Gastroesophageal sphincter (tissue), 4 donors: ENCODE measurements at regions not wholly inside any gene's neighbourhood (a gene's known extent, or its start where the extent isn't known, plus 50 kb on each side); places are given as distances from the start of the nearest gene placed in this dataset.

ENCODE experiments used
- ATAC-seq: fragments of 150-250 bp; one replicate; pipeline ENCODE4 v1.9.1; 2016; ENCODE audit warnings: mild to moderate bottlenecking, moderate library complexity
- H3K27ac ChIP-seq, 4 donors: fragments of 200-600 bp; sonication (generic) in 3 of 4; 1 replicate in 3 of 4; 2 replicates in 1 of 4; pipeline ENCODE4 v1.5.1; 2016 to 2019
- H3K27me3 ChIP-seq: fragments of 200-600 bp; sonication (generic); one replicate; pipeline ENCODE4 v1.5.1; 2019
- H3K36me3 ChIP-seq, 2 donors: fragments of 200-600 bp; sonication (generic); one replicate each; pipeline ENCODE4 v1.5.1; 2019; ENCODE audit warnings: control low read depth in 1 of 2
- H3K4me1 ChIP-seq, 3 donors: fragments of 200-600 bp; sonication (generic); 1 replicate in 2 of 3; 2 replicates in 1 of 3; pipeline ENCODE4 v1.5.1; 2016 to 2019; ENCODE audit warnings: control low read depth in 2 of 3
- H3K4me3 ChIP-seq, 2 donors: fragments of 200-600 bp; sonication (generic); one replicate each; pipeline ENCODE4 v1.5.1; 2019; ENCODE audit warnings: mild to moderate bottlenecking in 1 of 2, moderate library complexity in 1 of 2
- H3K9me3 ChIP-seq, 3 donors: fragments of 200-600 bp; sonication (generic); one replicate each; pipeline ENCODE4 v1.5.1; 2017 to 2019; ENCODE audit warnings: control low read depth in 2 of 3
- CTCF ChIP-seq, 4 experiments: fragments of 200-600 bp in 2 of 4; fragments of 450-650 bp in 2 of 4; sonication (generic) in 1 of 4; IDR thresholded peaks; one replicate each; pipeline ENCODE4 v1.5.1; 2017 to 2019; ENCODE audit warnings: antibody characterized with exemption in 4 of 4, mild to moderate bottlenecking in 2 of 4, moderate library complexity in 2 of 4
- EP300 ChIP-seq: sonication (generic); formaldehyde crosslinking; IDR thresholded peaks from one replicate; pipeline ENCODE4 v1.6.1; 2017; ENCODE audit warnings: antibody characterized with exemption, mild to moderate bottlenecking
- POLR2A ChIP-seq, 2 donors: fragments of 450-650 bp; IDR thresholded peaks; one replicate each; pipeline ENCODE4 v1.6.1; 2017; ENCODE audit warnings: antibody characterized with exemption in 2 of 2, mild to moderate bottlenecking in 2 of 2, moderate library complexity in 1 of 2
- POLR2AphosphoS5 ChIP-seq: sonication (generic); formaldehyde crosslinking; IDR thresholded peaks from one replicate; pipeline ENCODE4 v1.6.1; 2017; ENCODE audit warnings: antibody characterized with exemption
- whole genome bisulfite sequencing, 2 donors: methylation state at CpG; one replicate each; pipeline ENCODE4 v1.1.5; 2018; ENCODE audit warnings: low coverage in 1 of 2; 5-methylcytosine and 5-hydroxymethylcytosine counted together

DNA sequence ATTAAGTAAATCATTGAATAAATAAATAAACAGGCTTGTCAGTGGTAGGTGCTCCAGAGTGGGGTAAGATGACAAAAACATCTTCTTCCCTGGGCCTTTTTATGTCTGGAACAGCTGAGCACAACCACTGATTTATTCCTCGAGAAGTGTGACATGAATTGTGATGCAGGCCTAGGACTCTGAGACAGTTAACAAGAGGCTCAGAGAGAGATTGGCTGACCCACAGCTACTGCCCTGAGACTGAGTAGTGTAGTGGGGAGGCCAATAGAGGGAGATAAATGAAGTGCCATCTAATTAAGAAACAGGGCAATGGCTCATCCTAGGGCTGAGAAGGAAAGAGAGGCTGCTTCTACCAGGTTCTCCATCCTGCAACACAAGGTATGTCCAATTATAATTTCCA lies 369.3 kb upstream of the TRPC7 start:
- 83 to 100% methylated on average over 1 of the region's 1 CpG for WGBS, 2 donors
- Histone ChIP-seq H3K9me3 (no peaks in the 10 kb centered on the region), H3K4me3 (no peak overlapping the region), H3K36me3 (no peaks in the 10 kb centered on the region), H3K27ac (no peak overlapping the region), H3K27me3 (no peaks in the 10 kb centered on the region), H3K4me1 (no peaks in the 10 kb centered on the region)
- ATAC-seq, result no peak
- TF ChIP-seq EP300, result no peak
- no peak for TF ChIP-seq CTCF (IDR thresholded peaks at IDR 0.05)
- no peak for TF ChIP-seq POLR2AphosphoS5
- no peak for TF ChIP-seq POLR2A (IDR thresholded peaks at IDR 0.05)

- H3K9me3 ChIP-seq, result no peaks in the 10 kb centered on the region
- H3K36me3 ChIP-seq, result no peaks in the 10 kb centered on the region
- H3K4me3 ChIP-seq, result no peak overlapping the region
- no peak for ATAC-seq
- no peaks in the 10 kb centered on the region for H3K27me3 ChIP-seq
- H3K4me1 ChIP-seq, result no peaks in the 10 kb centered on the region
- WGBS, 2 donors, result 100% methylated on average over 1 of the region's 1 CpG
- H3K27ac ChIP-seq, result no peak overlapping the region
- TF ChIP-seq POLR2A (IDR thresholded peaks at IDR 0.05) (no peak), EP300 (no peak)
Observed at GRCh38 chr5:136732751-136733150, 367.4 kb upstream of the TRPC7 start.

- Histone ChIP-seq H3K36me3 (no peaks in the 10 kb centered on the region), H3K27ac (no peak overlapping the region), H3K27me3 (no peaks in the 10 kb centered on the region), H3K4me1 (no peaks in the 10 kb centered on the region), H3K4me3 (no peak overlapping the region), H3K9me3 (no peaks in the 10 kb centered on the region)
- TF ChIP-seq EP300 (no peak), POLR2A (IDR thresholded peaks at IDR 0.05) (no peak), CTCF (IDR thresholded peaks at IDR 0.05) (no peak)
- WGBS, 2 donors, result 54 to 59% methylated on average over 2 to 3 of the region's 3 CpGs
- ATAC-seq, result no peak
Observed at GRCh38 chr5:136731241-136731900, 366.0 kb upstream of the TRPC7 start.

GRCh38 chr5:136730426-136730825 lies 365.1 kb upstream of the TRPC7 start:
- WGBS, 2 donors, result 62 to 100% methylated on average over 1 to 3 of the region's 3 CpGs
- no peaks in the 10 kb centered on the region for H3K27me3 ChIP-seq
- TF ChIP-seq EP300 (no peak), POLR2AphosphoS5 (no peak), CTCF (IDR thresholded peaks at IDR 0.05) (no peak), POLR2A (IDR thresholded peaks at IDR 0.05) (no peak)
- no peak overlapping the region for H3K4me3 ChIP-seq
- no peak overlapping the region for H3K27ac ChIP-seq
- H3K9me3 ChIP-seq, result no peaks in the 10 kb centered on the region
- H3K4me1 ChIP-seq, result no peaks in the 10 kb centered on the region
- no peaks in the 10 kb centered on the region for H3K36me3 ChIP-seq
- no peak for ATAC-seq

GRCh38 chr5:136729901-136730355 lies 364.6 kb upstream of the TRPC7 start:
- H3K4me1 ChIP-seq, result no peaks in the 10 kb centered on the region
- no peaks in the 10 kb centered on the region for H3K36me3 ChIP-seq
- 37 to 58% methylated on average over 3 to 4 of the region's 4 CpGs for WGBS, 2 donors
- no peaks in the 10 kb centered on the region for H3K27me3 ChIP-seq
- no peak overlapping the region for H3K4me3 ChIP-seq
- no peaks in the 10 kb centered on the region for H3K9me3 ChIP-seq
- TF ChIP-seq POLR2AphosphoS5, result no peak
- TF ChIP-seq POLR2A (IDR thresholded peaks at IDR 0.05), result no peak
- TF ChIP-seq CTCF (IDR thresholded peaks at IDR 0.05), result no peak
- no peak for TF ChIP-seq EP300
- no peak overlapping the region for H3K27ac ChIP-seq
- no peak for ATAC-seq
